Trophoblast cell (in vitro differentiated cells and primary cell): ENCODE measurements at regions not wholly inside any gene's neighbourhood (a gene's known extent, or its start where the extent isn't known, plus 50 kb on each side); places are given as distances from the start of the nearest gene placed in this dataset.

Experiments used
- DNase-seq, 2 donors: peaks; one replicate each; pipeline ENCODE4 v3.0.0-alpha.2; 2016
- H2AFZ ChIP-seq: 2 replicates; pipeline ENCODE4 v1.6.1; 2013; ENCODE audit warnings: low read length, moderate library complexity, mild to moderate bottlenecking; ENCODE audit not compliant: insufficient read depth, poor library complexity
- H2AK5ac ChIP-seq: 2 replicates; pipeline ENCODE4 v1.6.1; 2013; ENCODE audit warnings: mild to moderate bottlenecking, low read length
- H2BK120ac ChIP-seq: 2 replicates; pipeline ENCODE4 v1.6.1; 2013; ENCODE audit warnings: low read length, mild to moderate bottlenecking, moderate library complexity; ENCODE audit not compliant: insufficient read depth, poor library complexity
- H2BK12ac ChIP-seq: 2 replicates; pipeline ENCODE4 v1.6.1; 2013; ENCODE audit warnings: mild to moderate bottlenecking, low read length, moderate library complexity
- H2BK5ac ChIP-seq: 2 replicates; pipeline ENCODE4 v1.6.1; 2013; ENCODE audit warnings: low read length, low read depth, moderate library complexity, mild to moderate bottlenecking; ENCODE audit not compliant: poor library complexity
- H3K14ac ChIP-seq: 2 replicates; pipeline ENCODE4 v1.6.1; 2013; ENCODE audit warnings: mild to moderate bottlenecking, low read length
- H3K18ac ChIP-seq: 2 replicates; pipeline ENCODE4 v1.6.1; 2013; ENCODE audit warnings: mild to moderate bottlenecking, low read length
- H3K23ac ChIP-seq: 2 replicates; pipeline ENCODE4 v1.6.1; 2013; ENCODE audit warnings: low read length
- H3K27ac ChIP-seq: 2 replicates; pipeline ENCODE4 v1.5.1; 2013; ENCODE audit warnings: low read depth, mild to moderate bottlenecking, inconsistent platforms, low read length, moderate library complexity
- H3K27me3 ChIP-seq: 2 replicates; pipeline ENCODE4 v1.6.1; 2013; ENCODE audit warnings: inconsistent platforms, mild to moderate bottlenecking, low read length, moderate library complexity; ENCODE audit not compliant: insufficient read depth
- H3K36me3 ChIP-seq, 2 experiments: 1 replicate in 1 of 2; 2 replicates in 1 of 2; pipeline ENCODE4 v1.6.1; 2013; ENCODE audit warnings: low read length in 2 of 2, mild to moderate bottlenecking in 2 of 2, moderate library complexity in 1 of 2; ENCODE audit not compliant: insufficient read depth in 2 of 2, control insufficient read depth in 1 of 2
- H3K4ac ChIP-seq: 2 replicates; pipeline ENCODE4 v1.6.1; 2013; ENCODE audit warnings: low read depth, mild to moderate bottlenecking, low read length, moderate library complexity
- H3K4me1 ChIP-seq, 2 experiments: 1 replicate in 1 of 2; 2 replicates in 1 of 2; pipeline ENCODE4 v1.6.1; 2013; ENCODE audit warnings: low read length in 2 of 2, mild to moderate bottlenecking in 2 of 2, moderate library complexity in 1 of 2; ENCODE audit not compliant: insufficient read depth in 2 of 2, control insufficient read depth in 1 of 2
- H3K4me2 ChIP-seq: 2 replicates; pipeline ENCODE4 v1.6.1; 2013; ENCODE audit warnings: inconsistent platforms, mild to moderate bottlenecking, low read length, moderate library complexity
- H3K4me3 ChIP-seq: 2 replicates; pipeline ENCODE4 v1.5.1; 2013; ENCODE audit warnings: mild to moderate bottlenecking, low read depth, low read length, inconsistent platforms
- H3K79me1 ChIP-seq: one replicate; pipeline ENCODE4 v1.6.1; 2013; ENCODE audit warnings: low read length
- H3K79me2 ChIP-seq: 2 replicates; pipeline ENCODE4 v1.6.1; 2013; ENCODE audit warnings: low read length, mild to moderate bottlenecking; ENCODE audit not compliant: control insufficient read depth, insufficient read depth, poor library complexity
- H3K9ac ChIP-seq: 2 replicates; pipeline ENCODE4 v1.6.1; 2013; ENCODE audit warnings: mild to moderate bottlenecking, low read length
- H3K9me3 ChIP-seq: 2 replicates; pipeline ENCODE4 v1.6.1; 2013; ENCODE audit warnings: low read depth, mild to moderate bottlenecking, control low read depth, inconsistent platforms, low read length; ENCODE audit not compliant: insufficient read depth
- H4K12ac ChIP-seq: 2 replicates; pipeline ENCODE4 v1.6.1; 2013; ENCODE audit warnings: low read depth, mild to moderate bottlenecking, low read length, moderate library complexity
- H4K8ac ChIP-seq: 2 replicates; pipeline ENCODE4 v1.6.1; 2013; ENCODE audit warnings: low read depth, mild to moderate bottlenecking, low read length, moderate library complexity
- H4K91ac ChIP-seq: one replicate; pipeline ENCODE4 v1.6.1; 2013; ENCODE audit warnings: low read depth, mild to moderate bottlenecking, low read length, moderate library complexity
- WGBS: extraction: QIAGEN DNeasy Blood & Tissue Kit; methylation state at CpG from one replicate; pipeline ENCODE4 v1.1.7; 2013; ENCODE audit warnings: missing lambda C conversion rate; ENCODE audit not compliant: insufficient read length, insufficient coverage; ENCODE audit errors: extremely low coverage; 5-methylcytosine and 5-hydroxymethylcytosine counted together

DNA sequence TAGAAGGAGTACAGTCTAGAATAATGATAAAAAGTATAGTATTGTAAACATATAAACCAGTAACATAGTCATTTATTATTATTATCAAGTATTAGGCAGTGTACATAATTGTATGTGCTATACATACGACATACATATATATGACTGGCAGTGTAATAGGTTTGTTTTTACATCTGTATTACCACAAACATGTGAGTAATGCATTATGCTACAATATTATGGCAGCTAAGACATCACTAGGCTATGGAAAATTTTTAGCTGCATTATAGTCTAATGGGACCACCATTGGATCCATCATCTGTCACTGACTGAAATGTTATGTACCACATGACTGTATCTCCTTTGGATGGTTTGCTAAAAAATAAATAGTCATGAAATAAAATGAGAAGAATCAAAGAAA is 530.0 kb downstream of the PRR16 start:
- Histone ChIP-seq H3K4ac (no peak overlapping the region), H3K4me2 (no peak overlapping the region), H3K9me3 (no peaks in the 10 kb centered on the region), H4K91ac (no peak overlapping the region), H3K9ac (no peak overlapping the region), H3K27me3 (no peaks in the 10 kb centered on the region), H3K4me3 (no peak overlapping the region), H2BK120ac (no peak overlapping the region), H2BK12ac (no peak overlapping the region), H3K79me2 (no peaks in the 10 kb centered on the region), H2BK5ac (no peak overlapping the region), H4K12ac (no peak overlapping the region), H3K27ac (no peak overlapping the region), H3K23ac (no peak overlapping the region), H3K79me1 (no peaks in the 10 kb centered on the region), H3K36me3 (no peaks in the 10 kb centered on the region), H4K8ac (no peak overlapping the region), H2AK5ac (no peak overlapping the region), H3K18ac (no peak overlapping the region), H3K4me1 (no peaks in the 10 kb centered on the region), H2AFZ (no peak overlapping the region), H3K14ac (no peak overlapping the region)
- no CpG with 5 or more reads among the region's 1 CpG for WGBS
- no peak for DNase-seq

DNA sequence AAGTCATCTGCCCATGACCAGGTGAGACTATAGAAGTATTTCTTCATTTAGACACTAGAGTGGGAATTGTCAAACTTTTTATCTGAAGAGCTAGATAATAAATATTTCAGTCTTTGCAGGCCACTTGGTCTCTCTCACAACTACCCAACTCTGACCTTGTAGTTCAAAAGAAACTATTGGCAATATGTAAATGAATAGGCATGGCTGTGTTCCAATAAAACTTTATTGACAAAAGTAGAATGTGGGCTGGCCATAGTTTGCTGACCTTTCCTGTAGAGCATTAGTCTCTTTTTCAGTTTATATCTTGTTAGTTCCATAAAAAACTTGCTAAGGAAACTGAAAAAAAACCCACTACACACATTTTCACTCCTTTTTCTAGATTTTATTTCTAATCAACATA is 535.5 kb downstream of the PRR16 start:
- Histone ChIP-seq H3K4me3 (no peak overlapping the region), H3K9ac (no peak overlapping the region), H3K23ac (no peak overlapping the region), H4K91ac (no peak overlapping the region), H2AK5ac (no peak overlapping the region), H4K8ac (no peak overlapping the region), H2AFZ (no peak overlapping the region), H3K79me1 (no peaks in the 10 kb centered on the region), H2BK120ac (no peak overlapping the region), H3K4ac (no peak overlapping the region), H3K27ac (no peak overlapping the region), H3K79me2 (no peaks in the 10 kb centered on the region), H3K27me3 (no peaks in the 10 kb centered on the region), H3K18ac (no peak overlapping the region), H3K4me2 (no peak overlapping the region), H3K14ac (no peak overlapping the region), H3K9me3 (no peaks in the 10 kb centered on the region), H2BK12ac (no peak overlapping the region), H3K4me1 (no peaks in the 10 kb centered on the region), H4K12ac (no peak overlapping the region), H3K36me3 (no peaks in the 10 kb centered on the region), H2BK5ac (no peak overlapping the region)
- no peak for DNase-seq

GRCh38 chr5:121006217-121006616 is 542.1 kb downstream of the PRR16 start:
- H4K8ac ChIP-seq: no peak overlapping the region
- no peak overlapping the region for H4K12ac ChIP-seq
- H3K4me3 ChIP-seq: no peak overlapping the region
- no peak overlapping the region for H2AFZ ChIP-seq
- no peak overlapping the region for H3K4ac ChIP-seq
- H2BK120ac ChIP-seq: no peak overlapping the region
- no peak overlapping the region for H2AK5ac ChIP-seq
- no peaks in the 10 kb centered on the region for H3K27me3 ChIP-seq
- no peak overlapping the region for H3K23ac ChIP-seq
- no peak overlapping the region for H4K91ac ChIP-seq
- no peaks in the 10 kb centered on the region for H3K9me3 ChIP-seq
- H3K79me2 ChIP-seq: no peaks in the 10 kb centered on the region
- H3K79me1 ChIP-seq: no peaks in the 10 kb centered on the region
- H3K18ac ChIP-seq: no peak overlapping the region
- H3K4me1 ChIP-seq: no peaks in the 10 kb centered on the region
- H3K27ac ChIP-seq: no peak overlapping the region
- H2BK12ac ChIP-seq: no peak overlapping the region
- H3K14ac ChIP-seq: no peak overlapping the region
- no peaks in the 10 kb centered on the region for H3K36me3 ChIP-seq
- H3K4me2 ChIP-seq: no peak overlapping the region
- peak; percentile 2 to 19 for DNase-seq
- H2BK5ac ChIP-seq: no peak overlapping the region
- no peak overlapping the region for H3K9ac ChIP-seq
- no CpG with 5 or more reads among the region's 2 CpGs for WGBS

DNA sequence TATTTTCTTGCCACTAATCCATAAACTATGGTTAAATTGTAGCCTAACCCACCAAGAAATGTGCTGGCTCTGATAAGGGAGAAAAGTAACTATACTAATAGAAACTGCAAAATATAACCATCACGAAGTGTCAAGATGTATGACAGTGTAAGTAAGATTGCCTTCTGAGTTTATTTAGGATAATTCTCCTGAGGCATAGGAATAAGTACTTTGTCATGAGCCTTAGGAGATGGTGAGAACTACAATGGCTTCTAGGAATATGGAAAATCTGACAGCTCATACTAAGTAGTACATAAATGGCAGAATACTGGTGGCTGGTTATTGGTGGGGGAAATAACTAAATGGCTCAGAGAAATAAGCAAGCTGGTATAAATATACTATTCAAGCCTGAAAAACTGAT is 543.9 kb downstream of the PRR16 start:
- no peak for DNase-seq
- Histone ChIP-seq H3K4me1 (no peaks in the 10 kb centered on the region), H2BK12ac (no peak overlapping the region), H3K79me2 (no peaks in the 10 kb centered on the region), H4K91ac (no peak overlapping the region), H3K4me3 (no peak overlapping the region), H2BK5ac (no peak overlapping the region), H3K9ac (no peak overlapping the region), H2AK5ac (no peak overlapping the region), H4K12ac (no peak overlapping the region), H3K79me1 (no peaks in the 10 kb centered on the region), H3K18ac (no peak overlapping the region), H3K23ac (no peak overlapping the region), H3K4ac (no peak overlapping the region), H4K8ac (no peak overlapping the region), H3K9me3 (no peaks in the 10 kb centered on the region), H2AFZ (no peak overlapping the region), H3K4me2 (no peak overlapping the region), H3K14ac (no peak overlapping the region), H2BK120ac (no peak overlapping the region), H3K27ac (no peak overlapping the region), H3K27me3 (no peaks in the 10 kb centered on the region), H3K36me3 (no peaks in the 10 kb centered on the region)
- no CpG with 5 or more reads among the region's 1 CpG for WGBS

DNA sequence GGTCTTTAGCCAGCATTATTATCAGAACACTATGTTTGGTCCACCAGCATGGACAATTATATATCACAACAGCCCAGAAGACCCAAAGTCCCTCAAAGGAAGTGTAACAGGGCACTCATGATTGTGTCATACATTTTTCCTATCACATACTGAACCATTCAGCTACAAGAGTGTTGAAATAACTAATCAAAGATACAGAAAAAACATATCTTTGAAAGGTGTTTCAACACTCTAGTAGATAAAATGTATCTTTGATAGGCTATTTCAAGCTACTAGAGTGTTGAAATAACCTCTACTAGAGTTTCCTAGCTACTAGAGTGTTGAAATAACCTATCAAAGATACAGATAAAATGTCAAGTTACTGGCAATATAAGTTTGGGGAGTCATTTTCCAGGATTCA is 545.0 kb downstream of the PRR16 start:
- H3K4ac ChIP-seq: no peak overlapping the region
- no peak overlapping the region for H4K8ac ChIP-seq
- H3K9me3 ChIP-seq: no peaks in the 10 kb centered on the region
- no peak overlapping the region for H3K18ac ChIP-seq
- H2BK5ac ChIP-seq: no peak overlapping the region
- no peak overlapping the region for H2BK12ac ChIP-seq
- no peak overlapping the region for H3K4me2 ChIP-seq
- no peaks in the 10 kb centered on the region for H3K4me1 ChIP-seq
- H3K9ac ChIP-seq: no peak overlapping the region
- H3K27me3 ChIP-seq: no peaks in the 10 kb centered on the region
- no peak overlapping the region for H2AFZ ChIP-seq
- no peak overlapping the region for H4K12ac ChIP-seq
- no peak overlapping the region for H3K23ac ChIP-seq
- no peaks in the 10 kb centered on the region for H3K36me3 ChIP-seq
- no peak overlapping the region for H2BK120ac ChIP-seq
- H2AK5ac ChIP-seq: no peak overlapping the region
- H3K79me2 ChIP-seq: no peaks in the 10 kb centered on the region
- H3K79me1 ChIP-seq: no peaks in the 10 kb centered on the region
- H3K14ac ChIP-seq: no peak overlapping the region
- H3K4me3 ChIP-seq: no peak overlapping the region
- DNase-seq: no peak
- H4K91ac ChIP-seq: no peak overlapping the region
- H3K27ac ChIP-seq: no peak overlapping the region
